AG09309 (cell line): ENCODE measurements at regions not wholly inside any gene's neighbourhood (a gene's known extent, or its start where the extent isn't known, plus 50 kb on each side); places are given as distances from the start of the nearest gene placed in this dataset.

Source experiments
- DNase-seq: peaks from one replicate; pipeline ENCODE4 v3.0.0-alpha.2; 2010; ENCODE audit warnings: low read depth
- H3K4me3 ChIP-seq: 2 replicates; pipeline ENCODE4 v1.5.1; 2011; ENCODE audit warnings: mild to moderate bottlenecking, low read depth, low read length, moderate library complexity; ENCODE audit not compliant: control insufficient read depth
- TF ChIP-seq, protein P1 (sequence below): IDR thresholded peaks from 2 replicates; pipeline ENCODE4 v1.5.1; 2011; ENCODE audit warnings: mild to moderate bottlenecking, low read depth, low read length, inconsistent platforms; ENCODE audit not compliant: insufficient read depth, control insufficient read depth; ENCODE audit errors: missing control alignments

DNA sequence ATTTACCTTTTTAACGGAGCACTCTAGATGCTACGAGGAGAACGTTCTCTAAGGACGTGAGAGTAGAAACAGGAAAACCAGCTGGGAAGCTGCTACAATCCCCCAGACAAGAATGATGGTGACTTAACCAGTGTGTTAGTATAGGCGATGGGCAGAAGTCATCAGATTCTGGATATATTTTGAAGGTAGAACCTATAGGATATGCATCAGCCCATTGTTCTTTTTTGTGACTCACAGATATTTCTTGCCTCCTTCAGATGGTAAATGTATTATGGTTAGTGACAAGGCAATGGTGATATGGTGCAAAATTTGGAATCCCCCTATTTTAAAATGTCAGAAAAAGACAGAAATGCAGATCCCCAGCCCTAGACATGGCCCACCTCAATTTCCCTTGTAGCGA, 258.2 kb downstream of the PHLDA1 start:
- DNase-seq: no peak
- H3K4me3 ChIP-seq: no peak overlapping the region

DNA sequence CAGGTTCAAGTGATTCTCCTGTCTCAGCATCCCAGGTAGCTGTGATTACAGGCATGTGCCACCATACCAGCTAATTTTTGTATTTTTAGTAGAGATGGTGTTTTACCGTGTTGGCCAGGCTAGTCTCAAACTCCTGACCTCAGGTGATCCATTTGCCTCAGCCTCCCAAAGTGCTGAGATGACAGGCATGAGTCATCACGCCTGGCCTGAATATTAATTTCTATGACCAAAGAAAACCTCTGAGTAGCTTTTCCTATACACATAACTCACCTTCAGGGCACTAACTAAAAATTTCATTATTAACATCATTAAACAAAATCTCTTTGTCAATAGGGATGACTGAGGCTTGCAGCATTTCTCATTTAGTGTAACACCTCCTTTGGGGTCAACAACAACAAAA, 259.6 kb upstream of the KRR1 start:
- no peak for DNase-seq
- H3K4me3 ChIP-seq: no peak overlapping the region
- TF ChIP-seq, protein P1, sequence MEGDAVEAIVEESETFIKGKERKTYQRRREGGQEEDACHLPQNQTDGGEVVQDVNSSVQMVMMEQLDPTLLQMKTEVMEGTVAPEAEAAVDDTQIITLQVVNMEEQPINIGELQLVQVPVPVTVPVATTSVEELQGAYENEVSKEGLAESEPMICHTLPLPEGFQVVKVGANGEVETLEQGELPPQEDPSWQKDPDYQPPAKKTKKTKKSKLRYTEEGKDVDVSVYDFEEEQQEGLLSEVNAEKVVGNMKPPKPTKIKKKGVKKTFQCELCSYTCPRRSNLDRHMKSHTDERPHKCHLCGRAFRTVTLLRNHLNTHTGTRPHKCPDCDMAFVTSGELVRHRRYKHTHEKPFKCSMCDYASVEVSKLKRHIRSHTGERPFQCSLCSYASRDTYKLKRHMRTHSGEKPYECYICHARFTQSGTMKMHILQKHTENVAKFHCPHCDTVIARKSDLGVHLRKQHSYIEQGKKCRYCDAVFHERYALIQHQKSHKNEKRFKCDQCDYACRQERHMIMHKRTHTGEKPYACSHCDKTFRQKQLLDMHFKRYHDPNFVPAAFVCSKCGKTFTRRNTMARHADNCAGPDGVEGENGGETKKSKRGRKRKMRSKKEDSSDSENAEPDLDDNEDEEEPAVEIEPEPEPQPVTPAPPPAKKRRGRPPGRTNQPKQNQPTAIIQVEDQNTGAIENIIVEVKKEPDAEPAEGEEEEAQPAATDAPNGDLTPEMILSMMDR: no peak

More for the DNA sequence above, 258.2 kb downstream of the PHLDA1 start:
- TF ChIP-seq, protein P1: no peak

DNA sequence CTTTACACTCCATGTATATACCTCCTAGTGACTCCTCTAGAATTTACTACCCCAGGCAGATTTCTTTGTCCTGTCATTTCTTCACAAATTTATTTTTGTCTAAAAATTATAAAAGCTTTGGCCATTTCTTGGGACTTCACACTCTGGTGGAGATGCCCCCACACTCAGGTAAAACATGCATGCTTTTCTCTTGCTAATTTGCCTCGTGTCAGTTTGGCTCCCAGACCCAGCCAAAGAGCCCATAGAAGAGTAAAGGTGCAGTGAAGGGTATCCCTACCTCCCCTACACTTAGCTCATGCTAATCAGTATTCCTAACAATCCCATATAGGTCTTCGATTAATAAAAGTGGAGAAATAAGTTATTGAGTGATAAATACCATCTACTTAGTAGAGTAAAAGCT, 256.5 kb upstream of the KRR1 start:
- no peak for DNase-seq
- no peak overlapping the region for H3K4me3 ChIP-seq
- TF ChIP-seq, protein P1: no peak

DNA sequence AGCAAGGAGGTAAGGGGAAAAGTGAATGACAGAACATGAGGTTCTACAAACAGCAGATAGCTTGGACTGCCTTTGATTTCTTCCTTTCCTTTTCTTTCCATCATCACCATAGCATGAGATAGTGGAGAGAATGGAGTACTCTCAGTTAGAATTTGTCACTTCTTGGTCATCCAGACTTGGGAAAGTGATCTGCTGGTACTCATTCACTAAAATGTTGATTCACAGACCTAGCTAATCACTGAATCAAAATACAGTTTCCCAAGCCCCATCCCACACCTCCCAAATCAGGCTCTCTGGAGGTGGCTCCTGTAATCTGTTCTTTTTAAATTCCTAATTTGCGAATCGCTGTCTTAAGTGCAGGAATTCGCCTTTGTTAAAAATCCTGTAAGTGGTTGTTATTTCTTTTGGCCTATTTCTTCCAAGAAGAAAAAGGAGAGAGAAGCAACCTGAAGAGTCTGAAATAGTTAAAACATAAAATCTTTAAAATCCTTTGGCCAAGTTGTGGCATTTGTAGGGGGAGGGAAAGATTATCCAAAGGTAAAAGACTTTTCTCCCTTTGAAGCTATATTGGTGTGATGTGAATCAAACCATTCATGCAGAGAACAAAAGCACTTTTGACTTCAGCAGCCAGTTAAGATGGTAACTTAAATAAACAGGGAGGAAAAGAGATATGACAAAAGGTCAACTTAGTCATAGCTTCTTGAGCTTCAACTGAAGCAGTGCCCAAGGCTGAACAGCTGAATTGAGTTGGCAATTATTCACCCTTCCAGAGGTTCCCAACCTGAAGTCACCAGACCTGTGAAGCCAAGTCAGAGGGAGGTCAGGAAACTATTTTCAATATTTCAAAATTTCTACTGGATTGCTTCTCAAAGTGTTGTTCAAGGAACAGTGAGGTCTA, 255.1 kb upstream of the KRR1 start:
- H3K4me3 ChIP-seq: no peak overlapping the region
- no peak for DNase-seq
- TF ChIP-seq, protein P1: no peak

DNA sequence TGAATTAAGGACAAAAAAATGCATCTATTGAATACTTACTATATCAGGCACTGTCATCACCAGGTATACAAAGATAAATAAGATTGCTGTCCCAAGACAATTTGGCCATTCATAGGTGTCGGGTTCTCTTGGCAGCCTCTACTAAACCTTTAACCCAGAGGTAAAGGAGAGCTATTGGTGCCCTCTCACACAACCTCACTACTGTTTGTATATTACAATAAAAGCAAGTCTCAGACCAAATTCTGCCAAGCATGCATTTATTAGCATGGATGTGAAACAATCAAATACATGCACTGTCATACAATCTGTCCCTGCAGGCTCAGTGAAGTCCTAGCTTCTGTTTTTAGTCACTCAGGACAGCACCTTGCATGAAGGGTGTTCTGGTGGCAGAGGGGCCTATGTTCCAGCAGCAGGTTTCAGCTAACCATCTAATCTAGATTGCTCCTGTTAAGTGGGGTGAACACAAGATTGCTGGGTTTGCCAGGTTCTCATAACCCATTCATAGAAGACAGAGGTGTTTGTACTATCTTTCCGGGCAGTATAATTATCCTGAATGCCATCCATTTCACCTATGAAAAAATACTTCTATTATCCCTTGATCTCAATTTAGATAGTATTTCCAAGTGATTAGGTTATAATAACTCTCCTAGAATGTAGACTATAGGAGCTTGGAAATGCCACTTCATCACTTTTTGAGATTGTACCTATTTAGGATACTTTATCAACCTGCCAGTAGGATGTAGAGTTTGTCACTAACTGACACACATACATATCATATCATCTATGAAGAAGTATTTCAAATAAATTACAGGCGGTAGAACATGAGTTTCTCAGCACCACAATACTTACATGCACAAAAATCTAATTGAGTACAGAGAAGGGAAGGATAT, 254.0 kb upstream of the KRR1 start:
- TF ChIP-seq, protein P1: no peak
- no peak overlapping the region for H3K4me3 ChIP-seq
- no peak for DNase-seq

DNA sequence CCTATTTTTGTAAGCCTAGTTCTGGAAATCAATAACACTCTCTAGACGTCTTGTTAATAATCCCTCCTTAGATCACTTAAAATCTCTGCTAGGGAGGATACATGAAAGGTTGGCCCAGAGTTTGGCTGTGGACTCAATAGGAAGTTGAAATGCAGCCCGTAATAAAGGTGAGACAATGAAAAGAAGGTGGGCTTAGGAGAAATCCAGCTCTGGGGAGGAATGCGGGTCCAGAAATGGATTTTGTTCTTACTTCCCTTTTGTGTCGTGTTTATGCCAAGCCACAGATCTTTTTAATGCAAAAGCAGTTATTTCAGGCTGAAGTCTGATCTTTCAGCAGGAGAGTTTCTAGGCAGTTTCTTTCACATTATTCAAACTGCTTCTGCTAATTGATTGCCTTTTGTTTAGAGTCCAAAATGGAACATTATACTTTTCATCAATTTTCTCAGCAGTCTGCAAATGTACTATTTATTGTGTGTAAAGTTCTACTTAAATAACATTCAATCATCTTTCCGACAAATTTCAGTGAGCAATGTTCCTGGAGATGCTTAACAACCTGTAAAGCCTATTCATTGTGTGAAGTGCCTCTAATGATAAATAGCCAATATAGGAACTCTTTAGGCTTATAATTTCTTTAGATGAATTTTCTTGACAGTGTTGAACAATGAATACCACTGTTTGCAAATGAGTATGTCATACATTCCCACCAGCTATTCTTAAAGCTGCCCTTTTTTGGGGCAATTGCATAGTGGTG, 252.9 kb upstream of the KRR1 start:
- DNase-seq: no peak
- H3K4me3 ChIP-seq: no peak overlapping the region
- TF ChIP-seq, protein P1: no peak
